OCI-LY1 (cell line): ENCODE measurements at regions not wholly inside any gene's neighbourhood (a gene's known extent, or its start where the extent isn't known, plus 50 kb on each side); places are given as distances from the start of the nearest gene placed in this dataset.

ENCODE experiments used
- H2AFZ ChIP-seq: fragments of 200-600 bp; sonication (generic), shearing (Covaris generic); 2 replicates; pipeline ENCODE4 v1.6.0; 2014; ENCODE audit warnings: antibody characterized with exemption, mild to moderate bottlenecking, low read length
- H3F3A ChIP-seq: fragments of 200-600 bp; sonication (generic), shearing (Covaris generic); 2 replicates; pipeline ENCODE4 v1.6.0; 2014; ENCODE audit warnings: mild to moderate bottlenecking, antibody characterized with exemption, low read length, moderate library complexity; ENCODE audit not compliant: insufficient read depth
- H3K27ac ChIP-seq: fragments of 200-600 bp; sonication (generic); 2 replicates; pipeline ENCODE4 v1.5.1; 2014; ENCODE audit warnings: low read length, mixed run types, mild to moderate bottlenecking, low read depth; ENCODE audit not compliant: poor library complexity, severe bottlenecking
- H3K27me3 ChIP-seq: fragments of 200-600 bp; sonication (generic); 2 replicates; pipeline ENCODE4 v1.6.0; 2014; ENCODE audit warnings: antibody characterized with exemption, mild to moderate bottlenecking, low read length, moderate library complexity; ENCODE audit not compliant: insufficient read depth
- H3K36me3 ChIP-seq: fragments of 200-600 bp; sonication (generic); 2 replicates; pipeline ENCODE4 v1.6.1; 2014; ENCODE audit warnings: mild to moderate bottlenecking, antibody characterized with exemption, low read length, moderate library complexity, mixed read lengths; ENCODE audit not compliant: insufficient read depth
- H3K4me1 ChIP-seq: fragments of 200-600 bp; sonication (generic); 2 replicates; pipeline ENCODE4 v1.5.1; 2014; ENCODE audit warnings: mild to moderate bottlenecking, low read length, moderate library complexity; ENCODE audit not compliant: insufficient read depth, severe bottlenecking
- H3K4me2 ChIP-seq: fragments of 200-600 bp; sonication (generic), shearing (Covaris generic); 2 replicates; pipeline ENCODE4 v1.6.1; 2014; ENCODE audit warnings: low read length
- H3K4me3 ChIP-seq: fragments of 200-600 bp; sonication (generic); 2 replicates; pipeline ENCODE4 v1.5.1; 2014; ENCODE audit warnings: low read length, low read depth, mild to moderate bottlenecking, mixed read lengths; ENCODE audit not compliant: poor library complexity, severe bottlenecking
- H3K79me2 ChIP-seq: fragments of 200-600 bp; shearing (Covaris generic); 2 replicates; pipeline ENCODE4 v1.6.1; 2016; ENCODE audit warnings: mixed run types, low read length, mixed read lengths; ENCODE audit not compliant: insufficient read depth
- H3K9ac ChIP-seq: fragments of 200-600 bp; sonication (generic), shearing (Covaris generic); 2 replicates; pipeline ENCODE4 v1.6.1; 2014; ENCODE audit warnings: mild to moderate bottlenecking, low read length, mixed read lengths
- H3K9me2 ChIP-seq: fragments of 200-600 bp; sonication (generic), shearing (Covaris generic); 2 replicates; pipeline ENCODE4 v1.6.1; 2014; ENCODE audit warnings: low read depth, mild to moderate bottlenecking, low read length, mixed read lengths
- H3K9me3 ChIP-seq: fragments of 200-600 bp; shearing (Covaris generic); 2 replicates; pipeline ENCODE4 v1.6.1; 2014; ENCODE audit warnings: low read length, mixed read lengths
- H4K20me1 ChIP-seq: fragments of 200-600 bp; sonication (generic), shearing (Covaris generic); 2 replicates; pipeline ENCODE4 v1.6.0; 2016; ENCODE audit warnings: mild to moderate bottlenecking, low read length; ENCODE audit not compliant: insufficient read depth
- CTCF ChIP-seq: fragments of 200-600 bp; sonication (generic), shearing (Covaris generic); IDR thresholded peaks from 2 replicates; pipeline ENCODE4 v1.5.1; 2017; ENCODE audit warnings: mild to moderate bottlenecking, antibody characterized with exemption, low read length, moderate library complexity, mixed read lengths
- EZH2 ChIP-seq: fragments of 200-600 bp; sonication (generic), shearing (Covaris generic); IDR thresholded peaks from 2 replicates; pipeline ENCODE4 v1.8.0; 2017; ENCODE audit warnings: borderline replicate concordance, mixed run types, mild to moderate bottlenecking, antibody characterized with exemption, low read length, moderate library complexity, mixed read lengths

- Histone ChIP-seq H3F3A (no peaks in the 10 kb centered on the region), H3K9ac (no peak overlapping the region), H2AFZ (no peak overlapping the region), H3K36me3 (no peaks in the 10 kb centered on the region), H3K9me3 (no peaks in the 10 kb centered on the region), H3K4me2 (no peak overlapping the region), H3K4me3 (no peak overlapping the region), H3K79me2 (no peaks in the 10 kb centered on the region), H3K27ac (no peak overlapping the region), H3K27me3 (no peaks in the 10 kb centered on the region), H4K20me1 (no peaks in the 10 kb centered on the region), H3K9me2 (no peaks in the 10 kb centered on the region), H3K4me1 (no peaks in the 10 kb centered on the region)
- TF ChIP-seq CTCF = no peak
- no peak for TF ChIP-seq EZH2
Observed at GRCh38 chr4:56272003-56272402, 115.3 kb downstream of the AASDH start.

- Histone ChIP-seq H2AFZ (no peak overlapping the region), H3K36me3 (no peaks in the 10 kb centered on the region), H3K4me1 (no peaks in the 10 kb centered on the region), H3K9me2 (no peaks in the 10 kb centered on the region), H3K79me2 (no peaks in the 10 kb centered on the region), H3K9ac (no peak overlapping the region), H3K27ac (no peak overlapping the region), H3K4me2 (no peak overlapping the region), H4K20me1 (no peaks in the 10 kb centered on the region), H3F3A (no peaks in the 10 kb centered on the region), H3K4me3 (no peak overlapping the region), H3K9me3 (no peaks in the 10 kb centered on the region), H3K27me3 (no peaks in the 10 kb centered on the region)
- TF ChIP-seq CTCF = no peak
- no peak for TF ChIP-seq EZH2
Observed at GRCh38 chr4:56271131-56271530, 116.2 kb downstream of the AASDH start.

- H3K4me2 ChIP-seq = no peak overlapping the region
- H3K27ac ChIP-seq = no peak overlapping the region
- H3K36me3 ChIP-seq = no peaks in the 10 kb centered on the region
- no peak overlapping the region for H3K9ac ChIP-seq
- H2AFZ ChIP-seq = no peak overlapping the region
- no peaks in the 10 kb centered on the region for H3K27me3 ChIP-seq
- H3K79me2 ChIP-seq = no peaks in the 10 kb centered on the region
- TF ChIP-seq EZH2 (no peak), CTCF (no peak)
- no peak overlapping the region for H3K4me3 ChIP-seq
- no peaks in the 10 kb centered on the region for H3K9me2 ChIP-seq
- no peaks in the 10 kb centered on the region for H3K9me3 ChIP-seq
- no peaks in the 10 kb centered on the region for H4K20me1 ChIP-seq
- H3K4me1 ChIP-seq = no peaks in the 10 kb centered on the region
- H3F3A ChIP-seq = no peaks in the 10 kb centered on the region
Observed at GRCh38 chr4:56267558-56267957, 119.7 kb downstream of the AASDH start.
